H1 (cell line): ENCODE measurements at regions not wholly inside any gene's neighbourhood (a gene's known extent, or its start where the extent isn't known, plus 50 kb on each side); places are given as distances from the start of the nearest gene placed in this dataset.

Source experiments
- CTCF ChIA-PET: fragments of 300-600 bp; sonication (Branson Sonifier 250); formaldehyde crosslinking; loops from one replicate; lab custom pipeline; 2021; ENCODE audit not compliant: partially characterized antibody; lab: Charles Lee
- POLR2A ChIA-PET: fragments of 300-600 bp; sonication (Branson Sonifier 250); formaldehyde crosslinking; loops from one replicate; lab custom pipeline; 2021; ENCODE audit warnings: inconsistent platforms; ENCODE audit not compliant: partially characterized antibody; lab: Charles Lee
- DNase-seq, 2 experiments: peaks; one replicate each; pipeline versions ENCODE4 v3.0.0 to v3.0.0-alpha.2; 2010 to 2022; ENCODE audit warnings: low spot score in 2 of 2, low read depth in 1 of 2, mixed read lengths in 1 of 2
- FAIRE-seq: peaks from 2 replicates; lab custom pipeline; 2011; peaks lifted over from hg19 to GRCh38; lab: Jason Lieb, UNC
- H2AFZ ChIP-seq: 2 replicates; pipeline ENCODE4 v1.8.1; 2012; ENCODE audit warnings: low read length, inconsistent platforms
- H2AK5ac ChIP-seq: 2 replicates; pipeline ENCODE4 v1.6.1; 2013; ENCODE audit warnings: low read depth, low read length
- H2BK120ac ChIP-seq: replicated peaks from 2 replicates; pipeline ENCODE3; 2013; ENCODE audit warnings: low read depth, low read length, inconsistent platforms
- H2BK12ac ChIP-seq: 2 replicates; pipeline ENCODE4 v1.6.1; 2013; ENCODE audit warnings: low read depth, low read length
- H2BK15ac ChIP-seq: 2 replicates; pipeline ENCODE4 v1.6.1; 2013; ENCODE audit warnings: low read length
- H2BK20ac ChIP-seq: 2 replicates; pipeline ENCODE4 v1.6.1; 2013; ENCODE audit warnings: low read length
- H2BK5ac ChIP-seq: 2 replicates; pipeline ENCODE4 v1.6.1; 2013; ENCODE audit warnings: low read depth, low read length
- H3K14ac ChIP-seq: 2 replicates; pipeline ENCODE4 v1.6.1; 2013; ENCODE audit warnings: inconsistent platforms; ENCODE audit not compliant: insufficient read length
- H3K18ac ChIP-seq: 2 replicates; pipeline ENCODE4 v1.6.1; 2013; ENCODE audit warnings: low read length; ENCODE audit errors: extremely low read depth
- H3K23ac ChIP-seq: 2 replicates; pipeline ENCODE4 v1.6.1; 2013; ENCODE audit warnings: inconsistent platforms; ENCODE audit not compliant: insufficient read length
- H3K23me2 ChIP-seq: 2 replicates; pipeline ENCODE4 v1.6.1; 2013; ENCODE audit warnings: low read depth, low read length
- H3K27ac ChIP-seq: 2 replicates; pipeline ENCODE4 v1.6.1; 2011; ENCODE audit warnings: low read depth, low read length, inconsistent platforms
- H3K27me3 ChIP-seq, 4 experiments: replicated peaks in 1 of 4; 1 replicate in 1 of 4; 2 replicates in 3 of 4; pipeline versions ENCODE4 v1.6.1 to v1.8.1; 2011 to 2013; ENCODE audit warnings: low read length in 3 of 4, mild to moderate bottlenecking in 3 of 4, inconsistent platforms in 2 of 4, mixed read lengths in 2 of 4, moderate library complexity in 1 of 4; ENCODE audit not compliant: control insufficient read depth in 3 of 4, insufficient read depth in 3 of 4; ENCODE audit errors: extremely low read depth in 1 of 4
- H3K36me3 ChIP-seq, 4 experiments: 2 replicates each; pipeline versions ENCODE4 v1.6.1 to v1.8.1; 2011 to 2013; ENCODE audit warnings: mild to moderate bottlenecking in 4 of 4, low read length in 3 of 4, moderate library complexity in 2 of 4, control low read depth in 1 of 4, inconsistent platforms in 1 of 4; ENCODE audit not compliant: insufficient read depth in 4 of 4, control insufficient read depth in 2 of 4
- H3K4ac ChIP-seq: replicated peaks from 2 replicates; pipeline ENCODE3; 2013; ENCODE audit warnings: low read length, low read depth, mixed read lengths, inconsistent platforms; ENCODE audit not compliant: insufficient read length
- H3K4me1 ChIP-seq, 4 experiments: replicated peaks in 1 of 4; 1 replicate in 1 of 4; 2 replicates in 3 of 4; pipeline versions ENCODE4 v1.6.1 to v1.8.1; 2011 to 2013; ENCODE audit warnings: low read length in 3 of 4, inconsistent platforms in 2 of 4, mixed read lengths in 1 of 4; ENCODE audit not compliant: insufficient read depth in 4 of 4, control insufficient read depth in 3 of 4
- H3K4me2 ChIP-seq, 2 experiments: 2 replicates each; pipeline versions ENCODE4 v1.6.1 to v1.8.1; 2011 to 2013; ENCODE audit warnings: low read depth in 2 of 2, low read length in 2 of 2, control low read depth in 1 of 2, inconsistent platforms in 1 of 2, mild to moderate bottlenecking in 1 of 2; ENCODE audit not compliant: insufficient read depth in 1 of 2
- H3K4me3 ChIP-seq, 4 experiments: fragments of 200-600, 300-600 bp in 1 of 4; sonication (generic), shearing (Covaris generic), sonication (Bioruptor Twin) in 1 of 4; 2 replicates each; pipeline versions ENCODE4 v1.5.1 to v1.8.1; 2011 to 2016; ENCODE audit warnings: low read length in 4 of 4, low read depth in 3 of 4, control low read depth in 2 of 4, inconsistent platforms in 2 of 4, mild to moderate bottlenecking in 2 of 4, mixed read lengths in 1 of 4, moderate library complexity in 1 of 4; ENCODE audit not compliant: insufficient read depth in 2 of 4; ENCODE audit errors: extremely low read depth in 1 of 4
- H3K56ac ChIP-seq: replicated peaks from 2 replicates; pipeline ENCODE3; 2013; ENCODE audit warnings: low read depth, mild to moderate bottlenecking, mixed read lengths, low read length, inconsistent platforms; ENCODE audit not compliant: insufficient read length
- H3K79me1 ChIP-seq: 2 replicates; pipeline ENCODE4 v1.6.1; 2013; ENCODE audit warnings: low read depth, low read length, control low read depth
- H3K79me2 ChIP-seq, 2 experiments: 2 replicates each; pipeline versions ENCODE4 v1.6.1 to v1.8.1; 2012 to 2013; ENCODE audit warnings: low read length in 2 of 2, mild to moderate bottlenecking in 2 of 2, inconsistent platforms in 1 of 2; ENCODE audit not compliant: insufficient read depth in 2 of 2, control insufficient read depth in 1 of 2
- H3K9ac ChIP-seq, 4 experiments: replicated peaks in 1 of 4; 1 replicate in 1 of 4; 2 replicates in 3 of 4; pipeline versions ENCODE4 v1.6.1 to v1.8.1; 2011 to 2013; ENCODE audit warnings: low read depth in 3 of 4, low read length in 3 of 4, control low read depth in 2 of 4, mild to moderate bottlenecking in 2 of 4, moderate library complexity in 2 of 4, inconsistent platforms in 1 of 4; ENCODE audit errors: extremely low read depth in 1 of 4
- H3K9me3 ChIP-seq, 2 experiments: 2 replicates each; pipeline versions ENCODE4 v1.6.1 to v1.8.1; 2012 to 2013; ENCODE audit warnings: mild to moderate bottlenecking in 2 of 2, moderate library complexity in 2 of 2, control low read depth in 1 of 2, inconsistent platforms in 1 of 2, low read depth in 1 of 2, low read length in 1 of 2, mixed read lengths in 1 of 2; ENCODE audit not compliant: insufficient read depth in 2 of 2
- H4K20me1 ChIP-seq, 2 experiments: replicated peaks in 1 of 2; 2 replicates each; pipeline versions ENCODE3 to v1.8.1; 2011 to 2013; ENCODE audit warnings: inconsistent platforms in 2 of 2, low read length in 2 of 2, mild to moderate bottlenecking in 1 of 2; ENCODE audit not compliant: insufficient read depth in 2 of 2, control insufficient read depth in 1 of 2
- H4K5ac ChIP-seq: 2 replicates; pipeline ENCODE4 v1.6.1; 2013; ENCODE audit warnings: low read length, low read depth, mixed read lengths, inconsistent platforms; ENCODE audit not compliant: insufficient read length
- H4K8ac ChIP-seq: 2 replicates; pipeline ENCODE4 v1.8.0; 2013; ENCODE audit warnings: mild to moderate bottlenecking, moderate library complexity, low read length, inconsistent platforms; ENCODE audit not compliant: insufficient read depth; ENCODE audit errors: extremely low read depth
- H4K91ac ChIP-seq: replicated peaks from 2 replicates; pipeline ENCODE3; 2013; ENCODE audit warnings: low read length, mixed read lengths, inconsistent platforms; ENCODE audit not compliant: insufficient read length
- BRCA1 ChIP-seq: IDR thresholded peaks from 2 replicates; pipeline ENCODE4 v1.6.1; 2012; ENCODE audit warnings: low read depth, low read length, improper control_type of control experiment
- FOSL1 ChIP-seq: IDR thresholded peaks from 2 replicates; pipeline ENCODE4 v1.6.1; 2011; ENCODE audit warnings: mild to moderate bottlenecking, low read depth, low read length, moderate library complexity; ENCODE audit not compliant: insufficient read depth
- JUN ChIP-seq: IDR thresholded peaks from 2 replicates; pipeline ENCODE4 v1.6.1; 2011; ENCODE audit warnings: low read depth, mild to moderate bottlenecking, improper control_type of control experiment, low read length
- NANOG ChIP-seq: IDR thresholded peaks from 2 replicates; pipeline ENCODE4 v1.6.1; 2011; ENCODE audit warnings: low read length, low read depth, mild to moderate bottlenecking, inconsistent platforms; ENCODE audit not compliant: insufficient read depth, poor library complexity, severe bottlenecking
- POLR2AphosphoS5 ChIP-seq: IDR thresholded peaks from 2 replicates; pipeline ENCODE4 v1.6.1; 2011; ENCODE audit warnings: low read depth, low read length
- RBBP5 ChIP-seq: IDR thresholded peaks from 2 replicates; pipeline ENCODE4 v1.7.1; 2012; ENCODE audit warnings: low read depth, mild to moderate bottlenecking, inconsistent platforms, low read length, moderate library complexity, borderline replicate concordance
- RXRA ChIP-seq: IDR thresholded peaks from 2 replicates; pipeline ENCODE4 v1.6.1; 2011; ENCODE audit warnings: low read depth, mild to moderate bottlenecking, low read length, moderate library complexity; ENCODE audit not compliant: insufficient read depth
- SIN3A ChIP-seq, 2 experiments: IDR thresholded peaks in 1 of 2; conservative IDR thresholded peaks in 1 of 2; 2 replicates each; pipeline ENCODE4 v1.6.1; 2011 to 2012; ENCODE audit warnings: low read length in 2 of 2, improper control_type of control experiment in 1 of 2, low read depth in 1 of 2, mild to moderate bottlenecking in 1 of 2
- SIRT6 ChIP-seq: IDR thresholded peaks from one replicate; pipeline ENCODE4 v1.7.1; 2012; ENCODE audit warnings: low read length, inconsistent platforms
- SP1 ChIP-seq: IDR thresholded peaks from 2 replicates; pipeline ENCODE4 v1.6.1; 2011; ENCODE audit warnings: low read depth, low read length
- SP4 ChIP-seq: IDR thresholded peaks from 2 replicates; pipeline ENCODE4 v1.6.1; 2012; ENCODE audit warnings: low read length, inconsistent platforms
- TAF7 ChIP-seq: optimal IDR thresholded peaks from 2 replicates; pipeline ENCODE3; 2011; ENCODE audit warnings: low read depth, mild to moderate bottlenecking, inconsistent platforms, low read length, moderate library complexity, borderline replicate concordance
- WGBS, 2 experiments: shearing (Covaris generic) in 1 of 2; methylation state at CpG; one replicate each; pipeline versions ENCODE4 v1.1.6 to v1.1.7; 2013 to 2015; ENCODE audit warnings: low lambda C conversion rate in 2 of 2, mixed read lengths in 2 of 2, inconsistent platforms in 1 of 2, low coverage in 1 of 2, missing lambda C conversion rate in 1 of 2; ENCODE audit not compliant: insufficient replicate concordance in 2 of 2, insufficient coverage in 1 of 2, insufficient read length in 1 of 2; ENCODE audit errors: extremely low coverage in 1 of 2, missing lambda C conversion rate in 1 of 2; 5-methylcytosine and 5-hydroxymethylcytosine counted together
- TF ChIP-seq, protein P1 (sequence below): IDR thresholded peaks from 2 replicates; pipeline ENCODE4 v1.6.1; 2012; ENCODE audit warnings: low read length, inconsistent platforms

DNA sequence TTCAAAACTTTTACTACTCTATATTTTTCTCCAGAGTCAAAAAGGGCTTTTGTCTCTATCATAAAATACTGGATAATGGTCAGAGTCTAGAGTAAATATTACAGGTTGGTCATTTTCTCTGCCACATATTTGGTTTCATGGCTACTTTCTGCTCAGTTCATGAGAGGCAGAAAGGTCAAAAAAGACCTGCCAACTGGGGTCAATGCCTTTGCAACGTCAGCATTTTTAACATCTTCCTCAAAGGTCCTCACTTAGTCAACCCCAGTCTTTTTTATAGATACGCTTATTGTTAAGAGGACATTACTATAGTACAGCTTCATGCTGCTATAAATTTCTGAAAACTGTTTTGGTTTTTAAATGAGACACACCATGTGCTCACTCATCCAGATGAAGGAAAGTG lies 312.1 kb upstream of the ARHGEF26 start:
- Histone ChIP-seq H3K79me1 (no peaks in the 10 kb centered on the region), H2BK15ac (no peak overlapping the region), H3K9me3 (no peaks in the 10 kb centered on the region), H4K8ac (no peak overlapping the region), H4K91ac (no peak overlapping the region), H4K20me1 (no peaks in the 10 kb centered on the region), H3K9ac (no peak overlapping the region), H3K4me1 (no peaks in the 10 kb centered on the region), H3K23me2 (no peaks in the 10 kb centered on the region; the same call in 1 of the 2 replicates), H3K18ac (no peak overlapping the region), H2BK120ac (no peak overlapping the region), H3K4me2 (no peak overlapping the region), H2AK5ac (no peak overlapping the region), H2BK20ac (no peak overlapping the region), H3K27ac (no peak overlapping the region), H3K14ac (no peak overlapping the region), H3K36me3 (no peaks in the 10 kb centered on the region), H3K23ac (no peak overlapping the region), H3K79me2 (no peaks in the 10 kb centered on the region), H3K4ac (no peak overlapping the region), H3K4me3 (no peak overlapping the region), H2BK5ac (no peak overlapping the region), H3K27me3 (no peaks in the 10 kb centered on the region), H2BK12ac (no peak overlapping the region), H2AFZ (no peak overlapping the region), H3K56ac (no peak overlapping the region), H4K5ac (no peak overlapping the region)
- 50% methylated on average over 2 of the region's 2 CpGs; no CpG with 5 or more reads in 1 of the 2 experiments for WGBS, 2 experiments
- no peak for DNase-seq
- POLR2A ChIA-PET = no interaction called here
- CTCF ChIA-PET = interaction anchor here (0.6 kb wide), 1 partner anchor 228 kb away, joined by 3 read pairs; no protein-coding TSS in a partner anchor
- FAIRE-seq = no peak
- no peak for TF ChIP-seq BRCA1
- no peak for TF ChIP-seq FOSL1
- no peak for TF ChIP-seq SP4
- TF ChIP-seq NANOG = no peak
- TF ChIP-seq SIRT6 = no peak
- no peak for TF ChIP-seq RBBP5
- TF ChIP-seq, protein P1, sequence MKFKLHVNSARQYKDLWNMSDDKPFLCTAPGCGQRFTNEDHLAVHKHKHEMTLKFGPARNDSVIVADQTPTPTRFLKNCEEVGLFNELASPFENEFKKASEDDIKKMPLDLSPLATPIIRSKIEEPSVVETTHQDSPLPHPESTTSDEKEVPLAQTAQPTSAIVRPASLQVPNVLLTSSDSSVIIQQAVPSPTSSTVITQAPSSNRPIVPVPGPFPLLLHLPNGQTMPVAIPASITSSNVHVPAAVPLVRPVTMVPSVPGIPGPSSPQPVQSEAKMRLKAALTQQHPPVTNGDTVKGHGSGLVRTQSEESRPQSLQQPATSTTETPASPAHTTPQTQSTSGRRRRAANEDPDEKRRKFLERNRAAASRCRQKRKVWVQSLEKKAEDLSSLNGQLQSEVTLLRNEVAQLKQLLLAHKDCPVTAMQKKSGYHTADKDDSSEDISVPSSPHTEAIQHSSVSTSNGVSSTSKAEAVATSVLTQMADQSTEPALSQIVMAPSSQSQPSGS = no peak
- TF ChIP-seq POLR2AphosphoS5 = no peak
- no peak for TF ChIP-seq TAF7
- no peak for TF ChIP-seq JUN
- no peak for TF ChIP-seq SIN3A (conservative IDR thresholded peaks at IDR 0.05 in 1 of 2, IDR thresholded peaks at IDR 0.05 in 1 of 2; ENCODE audit: low read depth in 1 of 2, low read length in 2 of 2)
- no peak for TF ChIP-seq SP1
- TF ChIP-seq RXRA = no peak
